WTC11 (cell line): ENCODE measurements at regions not wholly inside any gene's neighbourhood (a gene's known extent, or its start where the extent isn't known, plus 50 kb on each side); places are given as distances from the start of the nearest gene placed in this dataset.

Experiments
- ATAC-seq: fragments of 200-7000 bp; cut with Tn5 transposase; 2 replicates; pipeline ENCODE4 v1.10.0; 2021; ENCODE audit warnings: mild to moderate bottlenecking, moderate library complexity
- CTCF ChIA-PET: fragments of 300-600 bp; sonication (Branson Sonifier 250); formaldehyde crosslinking; loops from one replicate; lab custom pipeline; 2021; ENCODE audit warnings: antibody characterized with exemption; lab: Charles Lee
- POLR2A ChIA-PET: fragments of 350-600 bp; sonication (Branson Sonifier 250); formaldehyde crosslinking; loops from one replicate; lab custom pipeline; 2021; ENCODE audit warnings: antibody characterized with exemption; lab: Charles Lee
- DNase-seq: peaks from one replicate; pipeline ENCODE4 v3.0.0; 2021; ENCODE audit warnings: low spot score
- H3K27ac Mint-ChIP-seq: 2 replicates; pipeline ENCODE4 v1.8.0; 2021; ENCODE audit warnings: mixed read lengths
- H3K27me3 Mint-ChIP-seq: 2 replicates; pipeline ENCODE4 v1.8.0; 2021; ENCODE audit warnings: low read depth, mild to moderate bottlenecking, moderate library complexity, mixed read lengths
- H3K36me3 Mint-ChIP-seq: 2 replicates; pipeline ENCODE4 v1.8.0; 2021; ENCODE audit warnings: mixed read lengths
- H3K4me1 Mint-ChIP-seq: 2 replicates; pipeline ENCODE4 v1.8.0; 2022; ENCODE audit warnings: mixed read lengths
- H3K4me3 Mint-ChIP-seq: 2 replicates; pipeline ENCODE4 v1.8.0; 2021; ENCODE audit warnings: mild to moderate bottlenecking, moderate library complexity, mixed read lengths
- H3K9me3 Mint-ChIP-seq: 2 replicates; pipeline ENCODE4 v1.8.0; 2021; ENCODE audit warnings: mixed read lengths
- AR ChIP-seq: fragments of 250-450 bp; sonication (Bioruptor Pico); IDR thresholded peaks from 2 replicates; pipeline ENCODE4 v1.9.0; 2021; ENCODE audit warnings: mild to moderate bottlenecking
- ATF6 ChIP-seq: sonication (generic); formaldehyde crosslinking; IDR thresholded peaks from 2 replicates; pipeline ENCODE4 v1.8.1; 2023; ENCODE audit warnings: mild to moderate bottlenecking, missing genetic modification reagents
- CTCF ChIP-seq: fragments of 200-600 bp; IDR thresholded peaks from 2 replicates; pipeline ENCODE4 v1.8.0; 2022; ENCODE audit warnings: antibody characterized with exemption
- IRF1 ChIP-seq: sonication (generic); formaldehyde crosslinking; IDR thresholded peaks from 2 replicates; pipeline ENCODE4 v1.8.0; 2023; ENCODE audit warnings: missing genetic modification reagents
- JAZF1 ChIP-seq: fragments of 250-450 bp; sonication (Bioruptor Pico); IDR thresholded peaks from 2 replicates; pipeline ENCODE4 v1.9.0; 2021; ENCODE audit warnings: moderate library complexity, mild to moderate bottlenecking, inconsistent platforms
- MXD4 ChIP-seq: fragments of 250-450 bp; sonication (Bioruptor Pico); IDR thresholded peaks from 2 replicates; pipeline ENCODE4 v1.8.0; 2021; ENCODE audit warnings: mild to moderate bottlenecking, moderate library complexity, borderline replicate concordance
- NFYB ChIP-seq: sonication (generic); formaldehyde crosslinking; conservative IDR thresholded peaks from 2 replicates; pipeline ENCODE4 v1.8.0; 2022; ENCODE audit warnings: low read depth, missing genetic modification reagents
- SOX15 ChIP-seq: fragments of 250-450 bp; sonication (Bioruptor Pico); IDR thresholded peaks from 2 replicates; pipeline ENCODE4 v1.9.0; 2021; ENCODE audit warnings: mild to moderate bottlenecking
- USF2 ChIP-seq: sonication (generic); formaldehyde crosslinking; IDR thresholded peaks from 2 replicates; pipeline ENCODE4 v1.8.1; 2023; ENCODE audit warnings: mild to moderate bottlenecking, missing genetic modification reagents, moderate library complexity
- ZBTB21 ChIP-seq: sonication (generic); formaldehyde crosslinking; IDR thresholded peaks from 2 replicates; pipeline ENCODE4 v1.8.1; 2023; ENCODE audit warnings: mild to moderate bottlenecking, missing genetic modification reagents, borderline replicate concordance
- ZBTB43 ChIP-seq: sonication (generic); formaldehyde crosslinking; IDR thresholded peaks from 2 replicates; pipeline ENCODE4 v1.8.1; 2023; ENCODE audit warnings: mild to moderate bottlenecking, missing genetic modification reagents
- ZNF232 ChIP-seq: sonication (generic); formaldehyde crosslinking; IDR thresholded peaks from 2 replicates; pipeline ENCODE4 v1.8.0; 2022; ENCODE audit warnings: mild to moderate bottlenecking, missing genetic modification reagents
- ZNF396 ChIP-seq: fragments of 250-450 bp; sonication (Bioruptor Pico); IDR thresholded peaks from 2 replicates; pipeline ENCODE4 v1.8.0; 2021; ENCODE audit warnings: mild to moderate bottlenecking, moderate library complexity, borderline replicate concordance
- ZNF416 ChIP-seq: fragments of 250-450 bp; sonication (Bioruptor Pico); IDR thresholded peaks from 2 replicates; pipeline ENCODE4 v1.9.0; 2021; ENCODE audit warnings: mild to moderate bottlenecking, inconsistent platforms

- ChIA-PET POLR2A (no interaction called here), CTCF (no interaction called here)
- ATAC-seq (no peak), DNase-seq (no peak)
- Mint-ChIP-seq H3K9me3 (peaks cover 15% of the 10 kb centered on the region), H3K4me3 (no peak overlapping the region), H3K27me3 (no peaks in the 10 kb centered on the region), H3K36me3 (peaks cover 3% of the 10 kb centered on the region; the same call in 1 of the 2 replicates), H3K27ac (no peak overlapping the region), H3K4me1 (no peaks in the 10 kb centered on the region)
- TF ChIP-seq ZNF232 (CRISPR knock-in tag) (no peak), AR (CRISPR knock-in tag) (no peak), CTCF (no peak), NFYB (no peak), ZBTB43 (CRISPR knock-in tag) (no peak), ZBTB21 (CRISPR knock-in tag) (no peak), USF2 (CRISPR knock-in tag) (no peak), MXD4 (CRISPR knock-in tag) (no peak), IRF1 (CRISPR knock-in tag) (no peak)
Observed at GRCh38 chr18:25544546-25545287, 192.8 kb upstream of the ZNF521 start.

GRCh38 chr18:25538175-25538922 lies 186.4 kb upstream of the ZNF521 start:
- H3K27me3 Mint-ChIP-seq = no peaks in the 10 kb centered on the region; the same call in 1 of the 2 replicates
- no peak for TF ChIP-seq IRF1 (CRISPR knock-in tag)
- TF ChIP-seq ZNF396 (CRISPR knock-in tag) = no peak
- ChIA-PET POLR2A (no interaction called here), CTCF (no interaction called here)
- H3K9me3 Mint-ChIP-seq = peaks cover 10% of the 10 kb centered on the region
- H3K4me3 Mint-ChIP-seq = no peak overlapping the region
- DNase-seq (no peak), ATAC-seq (no peak)
- peaks cover 10% of the 10 kb centered on the region for H3K36me3 Mint-ChIP-seq
- H3K4me1 Mint-ChIP-seq = peaks cover 4% of the 10 kb centered on the region
- H3K27ac Mint-ChIP-seq = no peak overlapping the region

- Mint-ChIP-seq H3K27ac (no peak overlapping the region), H3K27me3 (no peaks in the 10 kb centered on the region; the same call in none of the 2 replicates), H3K36me3 (peaks cover 21% of the 10 kb centered on the region), H3K9me3 (peaks cover 22% of the 10 kb centered on the region), H3K4me1 (peaks cover 9% of the 10 kb centered on the region), H3K4me3 (no peak overlapping the region)
- ATAC-seq (no peak), DNase-seq (no peak)
- ChIA-PET POLR2A (no interaction called here), CTCF (no interaction called here)
- no peak for TF ChIP-seq ZNF416 (CRISPR knock-in tag)
- no peak for TF ChIP-seq JAZF1 (CRISPR knock-in tag)
- no peak for TF ChIP-seq SOX15 (CRISPR knock-in tag)
- no peak for TF ChIP-seq ATF6 (CRISPR knock-in tag)
- no peak for TF ChIP-seq MXD4 (CRISPR knock-in tag)
- no peak for TF ChIP-seq AR (CRISPR knock-in tag)
Observed at GRCh38 chr18:25535495-25535894, 183.5 kb upstream of the ZNF521 start.
